DOHH2 (cell line): ENCODE measurements at regions not wholly inside any gene's neighbourhood (a gene's known extent, or its start where the extent isn't known, plus 50 kb on each side); places are given as distances from the start of the nearest gene placed in this dataset.

Experiments
- H3F3A ChIP-seq: fragments of 200-600 bp; sonication (generic), shearing (Covaris generic); 2 replicates; pipeline ENCODE4 v1.6.0; 2016; ENCODE audit warnings: antibody characterized with exemption, mild to moderate bottlenecking; ENCODE audit not compliant: control insufficient read depth, insufficient read depth
- H3K27ac ChIP-seq: fragments of 200-600 bp; sonication (generic); 2 replicates; pipeline ENCODE4 v1.5.1; 2014; ENCODE audit warnings: low read depth, mild to moderate bottlenecking, low read length, moderate library complexity
- H3K27me3 ChIP-seq: fragments of 200-600 bp; sonication (generic); 2 replicates; pipeline ENCODE4 v1.6.1; 2014; ENCODE audit warnings: mild to moderate bottlenecking, low read length, mixed read lengths; ENCODE audit not compliant: control insufficient read depth
- H3K36me3 ChIP-seq: fragments of 200-600 bp; sonication (generic); 2 replicates; pipeline ENCODE4 v1.6.1; 2014; ENCODE audit warnings: mild to moderate bottlenecking, low read length, moderate library complexity, mixed read lengths; ENCODE audit not compliant: control insufficient read depth
- H3K4me1 ChIP-seq: fragments of 200-600 bp; sonication (generic); 2 replicates; pipeline ENCODE4 v1.6.1; 2014; ENCODE audit warnings: mild to moderate bottlenecking, low read length, mixed read lengths; ENCODE audit not compliant: control insufficient read depth
- H3K4me2 ChIP-seq: fragments of 200-600 bp; sonication (generic); 2 replicates; pipeline ENCODE4 v1.6.0; 2014; ENCODE audit warnings: mild to moderate bottlenecking, low read length, moderate library complexity
- H3K4me3 ChIP-seq: fragments of 200-600 bp; sonication (generic); 2 replicates; pipeline ENCODE4 v1.5.1; 2014; ENCODE audit warnings: mild to moderate bottlenecking, low read length, mixed read lengths
- H3K79me2 ChIP-seq: fragments of 200-600 bp; sonication (generic); 2 replicates; pipeline ENCODE4 v1.6.1; 2014; ENCODE audit warnings: mild to moderate bottlenecking, low read length, mixed read lengths; ENCODE audit not compliant: control insufficient read depth
- H3K9me2 ChIP-seq: fragments of 200-600 bp; sonication (generic); replicated peaks from 2 replicates; pipeline ENCODE4 v1.6.1; 2014; ENCODE audit warnings: mild to moderate bottlenecking, low read length, mixed read lengths; ENCODE audit not compliant: control insufficient read depth
- H3K9me3 ChIP-seq: fragments of 200-600 bp; sonication (generic); 2 replicates; pipeline ENCODE4 v1.6.1; 2014; ENCODE audit warnings: antibody characterized with exemption, low read length, mixed read lengths; ENCODE audit not compliant: control insufficient read depth, insufficient read depth
- H4K20me1 ChIP-seq: fragments of 200-600 bp; sonication (generic); 2 replicates; pipeline ENCODE4 v1.6.0; 2014; ENCODE audit warnings: low read depth, mild to moderate bottlenecking, antibody characterized with exemption, low read length, moderate library complexity; ENCODE audit not compliant: control insufficient read depth, insufficient read depth
- CTCF ChIP-seq: fragments of 200-600 bp; sonication (generic); IDR thresholded peaks from one replicate; pipeline ENCODE4 v1.5.1; 2014; ENCODE audit warnings: antibody characterized with exemption, mild to moderate bottlenecking, low read depth, low read length; ENCODE audit not compliant: poor library complexity, severe bottlenecking
- EZH2phosphoT487 ChIP-seq: fragments of 200-600 bp; sonication (generic); IDR thresholded peaks from 2 replicates; pipeline ENCODE4 v1.6.1; 2017; ENCODE audit warnings: borderline replicate concordance, mild to moderate bottlenecking, antibody characterized with exemption, low read length, moderate library complexity, mixed read lengths

GRCh38 chr2:45115181-45115580, 105.9 kb upstream of the SIX2 start:
- no peak overlapping the region for H3K27ac ChIP-seq
- no peak overlapping the region for H3K4me2 ChIP-seq
- H4K20me1 ChIP-seq = no peaks in the 10 kb centered on the region
- H3F3A ChIP-seq = no peaks in the 10 kb centered on the region
- no peaks in the 10 kb centered on the region for H3K9me3 ChIP-seq
- H3K36me3 ChIP-seq = no peaks in the 10 kb centered on the region
- H3K4me1 ChIP-seq = no peaks in the 10 kb centered on the region
- no peaks in the 10 kb centered on the region for H3K79me2 ChIP-seq
- TF ChIP-seq EZH2phosphoT487 = no peak
- TF ChIP-seq CTCF = no peak
- no peaks in the 10 kb centered on the region for H3K9me2 ChIP-seq
- H3K27me3 ChIP-seq = no peaks in the 10 kb centered on the region
- no peak overlapping the region for H3K4me3 ChIP-seq

GRCh38 chr2:45114221-45114955, 105.1 kb upstream of the SIX2 start:
- Histone ChIP-seq H3K9me3 (no peaks in the 10 kb centered on the region), H3K79me2 (no peaks in the 10 kb centered on the region), H3K27ac (no peak overlapping the region), H3F3A (no peaks in the 10 kb centered on the region), H3K4me1 (no peaks in the 10 kb centered on the region), H3K9me2 (no peaks in the 10 kb centered on the region), H3K36me3 (no peaks in the 10 kb centered on the region), H3K27me3 (no peaks in the 10 kb centered on the region), H3K4me3 (no peak overlapping the region), H3K4me2 (no peak overlapping the region), H4K20me1 (no peaks in the 10 kb centered on the region)
- no peak for TF ChIP-seq CTCF
- no peak for TF ChIP-seq EZH2phosphoT487

- H3K9me2 ChIP-seq = no peaks in the 10 kb centered on the region
- no peaks in the 10 kb centered on the region for H3K4me1 ChIP-seq
- no peak overlapping the region for H3K4me3 ChIP-seq
- no peaks in the 10 kb centered on the region for H3K27me3 ChIP-seq
- no peaks in the 10 kb centered on the region for H3K36me3 ChIP-seq
- H3K27ac ChIP-seq = no peak overlapping the region
- H3K4me2 ChIP-seq = no peak overlapping the region
- TF ChIP-seq EZH2phosphoT487 (no peak), CTCF (no peak)
- no peaks in the 10 kb centered on the region for H3F3A ChIP-seq
- no peaks in the 10 kb centered on the region for H4K20me1 ChIP-seq
- H3K9me3 ChIP-seq = no peaks in the 10 kb centered on the region
- H3K79me2 ChIP-seq = no peaks in the 10 kb centered on the region
These were observed 103.5 kb upstream of the SIX2 start for GRCh38 chr2:45112750-45113149.
